Gastroesophageal sphincter (tissue), 4 donors: ENCODE measurements at regions not wholly inside any gene's neighbourhood (a gene's known extent, or its start where the extent isn't known, plus 50 kb on each side); places are given as distances from the start of the nearest gene placed in this dataset.

ENCODE experiments used
- ATAC-seq: fragments of 150-250 bp; one replicate; pipeline ENCODE4 v1.9.1; 2016; ENCODE audit warnings: mild to moderate bottlenecking, moderate library complexity
- H3K27ac ChIP-seq, 4 donors: fragments of 200-600 bp; sonication (generic) in 3 of 4; 1 replicate in 3 of 4; 2 replicates in 1 of 4; pipeline ENCODE4 v1.5.1; 2016 to 2019
- H3K27me3 ChIP-seq: fragments of 200-600 bp; sonication (generic); one replicate; pipeline ENCODE4 v1.5.1; 2019
- H3K36me3 ChIP-seq, 2 donors: fragments of 200-600 bp; sonication (generic); one replicate each; pipeline ENCODE4 v1.5.1; 2019; ENCODE audit warnings: control low read depth in 1 of 2
- H3K4me1 ChIP-seq, 3 donors: fragments of 200-600 bp; sonication (generic); 1 replicate in 2 of 3; 2 replicates in 1 of 3; pipeline ENCODE4 v1.5.1; 2016 to 2019; ENCODE audit warnings: control low read depth in 2 of 3
- H3K4me3 ChIP-seq, 2 donors: fragments of 200-600 bp; sonication (generic); one replicate each; pipeline ENCODE4 v1.5.1; 2019; ENCODE audit warnings: mild to moderate bottlenecking in 1 of 2, moderate library complexity in 1 of 2
- H3K9me3 ChIP-seq, 3 donors: fragments of 200-600 bp; sonication (generic); one replicate each; pipeline ENCODE4 v1.5.1; 2017 to 2019; ENCODE audit warnings: control low read depth in 2 of 3
- CTCF ChIP-seq, 4 experiments: fragments of 200-600 bp in 2 of 4; fragments of 450-650 bp in 2 of 4; sonication (generic) in 1 of 4; IDR thresholded peaks; one replicate each; pipeline ENCODE4 v1.5.1; 2017 to 2019; ENCODE audit warnings: antibody characterized with exemption in 4 of 4, mild to moderate bottlenecking in 2 of 4, moderate library complexity in 2 of 4
- EP300 ChIP-seq: sonication (generic); formaldehyde crosslinking; IDR thresholded peaks from one replicate; pipeline ENCODE4 v1.6.1; 2017; ENCODE audit warnings: antibody characterized with exemption, mild to moderate bottlenecking
- POLR2A ChIP-seq, 2 donors: fragments of 450-650 bp; IDR thresholded peaks; one replicate each; pipeline ENCODE4 v1.6.1; 2017; ENCODE audit warnings: antibody characterized with exemption in 2 of 2, mild to moderate bottlenecking in 2 of 2, moderate library complexity in 1 of 2
- POLR2AphosphoS5 ChIP-seq: sonication (generic); formaldehyde crosslinking; IDR thresholded peaks from one replicate; pipeline ENCODE4 v1.6.1; 2017; ENCODE audit warnings: antibody characterized with exemption
- WGBS, 2 donors: methylation state at CpG; one replicate each; pipeline ENCODE4 v1.1.5; 2018; ENCODE audit warnings: low coverage in 1 of 2; 5-methylcytosine and 5-hydroxymethylcytosine counted together

DNA sequence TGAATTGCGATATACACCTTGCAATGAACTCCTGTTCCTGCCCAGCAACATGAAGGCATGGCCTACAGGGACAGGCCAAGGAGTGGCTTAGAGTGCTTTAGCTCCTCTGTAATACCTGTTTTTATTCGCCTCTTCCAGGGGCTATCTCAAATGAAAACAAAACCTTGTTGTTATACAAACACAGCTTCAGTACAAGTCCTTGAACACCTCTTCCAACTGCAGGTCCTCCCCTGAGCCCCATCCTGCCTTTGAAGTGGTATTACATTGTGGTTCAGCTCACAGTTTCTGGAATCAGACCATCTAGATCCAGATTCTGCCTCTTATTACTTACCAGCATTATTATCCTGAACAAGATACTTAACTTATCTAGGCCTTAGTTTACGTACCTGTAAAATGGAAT is 83.0 kb upstream of the HNRNPA3 start:
- Histone ChIP-seq H3K27me3 (peaks cover 3% of the 10 kb centered on the region), H3K4me3 (no peak overlapping the region), H3K27ac (no peak overlapping the region), H3K9me3 (peaks cover 0 to 6% (median 0%) of the 10 kb centered on the region in 3 donors), H3K36me3 (no peaks in the 10 kb centered on the region), H3K4me1 (no peaks in the 10 kb centered on the region)
- no peak for TF ChIP-seq EP300
- no peak for TF ChIP-seq POLR2AphosphoS5
- no peak for TF ChIP-seq CTCF (IDR thresholded peaks at IDR 0.05)
- TF ChIP-seq POLR2A (IDR thresholded peaks at IDR 0.05): no peak
- 93 to 94% methylated on average over 3 of the region's 3 CpGs for WGBS, 2 donors
- ATAC-seq: no peak

GRCh38 chr2:177131858-177132257 is 80.7 kb upstream of the HNRNPA3 start:
- H3K9me3 ChIP-seq: peaks cover 0 to 6% (median 0%) of the 10 kb centered on the region in 3 donors
- no peak overlapping the region for H3K27ac ChIP-seq
- peaks cover 3% of the 10 kb centered on the region for H3K27me3 ChIP-seq
- no peaks in the 10 kb centered on the region for H3K36me3 ChIP-seq
- ATAC-seq: no peak
- no peak for TF ChIP-seq EP300
- no peak for TF ChIP-seq POLR2AphosphoS5
- no peak for TF ChIP-seq CTCF (IDR thresholded peaks at IDR 0.05)
- TF ChIP-seq POLR2A (IDR thresholded peaks at IDR 0.05): no peak
- H3K4me3 ChIP-seq: no peak overlapping the region
- no peaks in the 10 kb centered on the region for H3K4me1 ChIP-seq

DNA sequence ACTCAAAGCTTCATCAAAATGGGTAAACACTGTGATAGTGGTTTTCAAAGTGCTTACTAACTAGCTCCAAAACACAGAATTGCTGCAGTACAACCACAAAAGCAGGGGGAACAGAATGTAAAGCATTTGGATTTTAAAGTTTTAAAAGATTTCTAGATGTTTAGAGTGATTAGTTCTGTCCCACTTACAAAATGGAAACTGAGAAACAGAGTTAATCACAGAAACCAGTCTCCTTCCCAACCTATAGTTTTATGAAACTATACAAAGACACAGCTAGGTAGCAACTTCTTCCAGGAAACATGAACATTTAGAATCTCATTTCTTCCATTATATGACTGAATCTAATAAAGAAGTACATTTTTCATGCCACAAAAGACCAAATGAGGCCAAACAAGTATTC is 73.8 kb upstream of the HNRNPA3 start:
- H3K4me1 ChIP-seq: no peaks in the 10 kb centered on the region
- no peak overlapping the region for H3K4me3 ChIP-seq
- no peaks in the 10 kb centered on the region for H3K9me3 ChIP-seq
- no peak for ATAC-seq
- H3K27ac ChIP-seq: no peak overlapping the region
- H3K27me3 ChIP-seq: peaks cover 4% of the 10 kb centered on the region
- no peak for TF ChIP-seq POLR2A (IDR thresholded peaks at IDR 0.05)
- no peak for TF ChIP-seq EP300
- no peak for TF ChIP-seq POLR2AphosphoS5
- no peak for TF ChIP-seq CTCF (IDR thresholded peaks at IDR 0.05)
- no peaks in the 10 kb centered on the region for H3K36me3 ChIP-seq

DNA sequence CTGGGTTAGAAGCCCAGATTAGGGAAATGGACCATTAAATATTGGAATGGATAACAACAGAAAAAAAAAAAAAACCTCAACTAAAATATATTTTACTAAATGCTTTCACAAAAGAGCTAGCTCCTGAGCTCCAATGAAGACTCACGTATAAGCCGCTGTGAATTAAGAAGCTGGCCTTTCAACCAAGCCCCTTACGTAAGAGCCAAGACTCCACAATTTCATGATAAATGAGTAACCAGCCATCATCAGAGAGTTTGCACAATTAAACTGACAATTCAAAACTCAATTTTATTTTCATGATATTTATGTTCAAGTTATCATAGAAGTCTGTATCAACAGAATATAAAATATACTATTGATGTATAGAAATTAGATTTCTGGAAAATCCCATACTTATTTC is 70.7 kb upstream of the HNRNPA3 start:
- ATAC-seq: no peak
- TF ChIP-seq CTCF (IDR thresholded peaks at IDR 0.05) (no peak), POLR2AphosphoS5 (no peak), POLR2A (IDR thresholded peaks at IDR 0.05) (no peak), EP300 (no peak)
- no peaks in the 10 kb centered on the region for H3K9me3 ChIP-seq
- no peaks in the 10 kb centered on the region for H3K36me3 ChIP-seq
- no peak overlapping the region for H3K27ac ChIP-seq
- no peak overlapping the region for H3K4me3 ChIP-seq
- H3K4me1 ChIP-seq: no peaks in the 10 kb centered on the region
- H3K27me3 ChIP-seq: peaks cover 32% of the 10 kb centered on the region
- 87 to 92% methylated on average over 3 of the region's 3 CpGs for WGBS, 2 donors

- H3K27ac ChIP-seq: no peak overlapping the region
- WGBS, 2 donors: 21 to 31% methylated on average over 4 to 5 of the region's 5 CpGs
- peak; percentile 67 for ATAC-seq
Measured at GRCh38 chr2:177143444-177143843, 69.2 kb upstream of the HNRNPA3 start.

More at GRCh38 chr2:177143444-177143843, 69.2 kb upstream of the HNRNPA3 start:
- H3K4me1 ChIP-seq: peaks cover 0 to 8% (median 1%) of the 10 kb centered on the region in 3 donors
- no peaks in the 10 kb centered on the region for H3K36me3 ChIP-seq
- H3K4me3 ChIP-seq: no peak overlapping the region
- H3K27me3 ChIP-seq: peaks cover 47% of the 10 kb centered on the region
- peak; percentile 26 for TF ChIP-seq POLR2AphosphoS5
- TF ChIP-seq POLR2A (IDR thresholded peaks at IDR 0.05): no peak
- TF ChIP-seq EP300: no peak
- no peak for TF ChIP-seq CTCF (IDR thresholded peaks at IDR 0.05)
- H3K9me3 ChIP-seq: no peaks in the 10 kb centered on the region
